HG03354 (cell line): ENCODE measurements at regions not wholly inside any gene's neighbourhood (a gene's known extent, or its start where the extent isn't known, plus 50 kb on each side); places are given as distances from the start of the nearest gene placed in this dataset.

Source experiments
- ATAC-seq: cut with Tn5 transposase; IDR thresholded peaks from one replicate; pipeline ENCODE4 v1.9.1; 2021; ENCODE audit warnings: mild to moderate bottlenecking; ENCODE audit not compliant: unreplicated experiment, poor library complexity, severe bottlenecking

DNA sequence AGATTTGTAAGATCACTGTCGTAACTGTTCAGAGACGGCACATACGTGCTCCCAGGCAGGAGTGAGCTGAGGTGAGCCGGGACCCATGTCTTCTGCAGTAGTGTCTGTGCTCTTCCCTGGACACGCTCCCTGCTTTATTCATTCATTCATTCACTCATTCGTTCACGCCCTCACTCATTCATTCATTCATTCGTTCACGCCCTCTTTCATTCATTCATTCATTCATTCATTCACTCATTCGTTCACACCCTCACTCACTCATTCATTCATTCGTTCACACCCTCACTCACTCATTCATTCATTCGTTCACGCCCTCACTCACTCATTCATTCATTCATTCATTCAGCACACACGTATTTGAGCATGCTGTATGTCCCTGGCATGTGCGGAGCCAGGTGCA is 207.0 kb downstream of the GLI2 start:
- ATAC-seq, result no peak

GRCh38 chr2:120943403-120944034 is 207.9 kb downstream of the GLI2 start:
- no peak for ATAC-seq

GRCh38 chr2:120944575-120944974 is 208.9 kb downstream of the GLI2 start:
- no peak for ATAC-seq

DNA sequence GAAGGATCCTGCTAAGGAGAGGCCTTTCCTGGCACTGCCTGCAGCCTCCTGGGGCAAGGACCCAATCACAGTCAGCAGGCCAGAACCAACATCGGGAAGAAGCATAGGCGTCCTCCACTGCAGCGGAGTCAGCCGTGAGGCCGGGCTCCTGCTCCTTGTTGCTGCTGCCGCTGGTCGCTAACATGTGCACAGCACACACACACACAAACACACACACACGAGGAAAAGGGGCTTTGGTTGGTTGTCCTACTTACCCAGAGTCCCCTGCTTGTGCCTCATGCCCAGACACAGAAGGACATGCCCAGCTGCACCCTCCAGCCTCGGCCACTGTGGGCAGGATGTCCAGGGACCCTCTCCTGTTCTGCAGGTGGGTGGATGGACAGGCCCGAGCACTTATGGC is 209.4 kb downstream of the GLI2 start:
- no peak for ATAC-seq

- ATAC-seq, result no peak
Measured at GRCh38 chr2:120945832-120946499, 210.3 kb downstream of the GLI2 start.

- ATAC-seq, result no peak
Measured at GRCh38 chr2:120947327-120947726, 211.7 kb downstream of the GLI2 start.

DNA sequence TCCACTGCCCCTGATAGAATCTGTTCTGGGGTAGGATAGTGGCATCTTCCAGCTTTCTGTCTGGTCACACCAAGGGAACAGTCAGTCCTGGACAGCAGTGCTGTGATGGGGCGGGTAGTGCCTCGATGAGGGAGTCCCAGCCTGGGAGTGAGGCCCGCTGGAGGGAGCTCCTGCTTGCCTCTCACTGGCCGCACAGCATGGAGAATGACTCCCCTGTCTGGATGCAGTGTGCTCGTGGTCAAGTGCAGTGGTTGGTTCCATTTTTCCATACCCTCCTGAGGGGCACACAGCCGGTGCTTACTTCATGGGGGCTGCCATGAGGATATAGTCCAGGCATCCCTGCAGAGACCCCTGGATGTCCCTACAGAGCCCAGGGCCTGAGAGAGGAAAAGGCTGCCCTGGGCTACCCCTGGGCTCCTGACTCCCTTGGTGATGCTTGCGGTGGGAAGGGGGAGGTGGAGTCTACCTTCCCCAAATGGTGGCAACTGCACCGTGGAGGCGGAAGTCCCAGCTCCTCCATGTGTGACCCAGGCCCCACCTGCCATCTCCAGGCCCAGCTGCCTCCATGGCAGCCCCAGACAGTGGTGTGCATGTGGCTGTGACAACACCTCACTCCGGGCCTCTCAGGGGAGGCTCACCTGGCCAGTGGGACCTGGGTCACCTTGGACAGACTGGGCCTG is 212.5 kb downstream of the GLI2 start:
- no peak for ATAC-seq

- ATAC-seq, result no peak
Measured at GRCh38 chr2:120948662-120949011, 213.0 kb downstream of the GLI2 start.

- ATAC-seq, result no peak
Measured at GRCh38 chr2:120949027-120949956, 213.6 kb downstream of the GLI2 start.

- no peak for ATAC-seq
Measured at GRCh38 chr2:120949957-120950590, 214.4 kb downstream of the GLI2 start.

- no peak for ATAC-seq
Measured at GRCh38 chr2:120951693-120952092, 216.0 kb downstream of the GLI2 start.

- ATAC-seq, result no peak
Measured at GRCh38 chr2:120952318-120952717, 216.7 kb downstream of the GLI2 start.

DNA sequence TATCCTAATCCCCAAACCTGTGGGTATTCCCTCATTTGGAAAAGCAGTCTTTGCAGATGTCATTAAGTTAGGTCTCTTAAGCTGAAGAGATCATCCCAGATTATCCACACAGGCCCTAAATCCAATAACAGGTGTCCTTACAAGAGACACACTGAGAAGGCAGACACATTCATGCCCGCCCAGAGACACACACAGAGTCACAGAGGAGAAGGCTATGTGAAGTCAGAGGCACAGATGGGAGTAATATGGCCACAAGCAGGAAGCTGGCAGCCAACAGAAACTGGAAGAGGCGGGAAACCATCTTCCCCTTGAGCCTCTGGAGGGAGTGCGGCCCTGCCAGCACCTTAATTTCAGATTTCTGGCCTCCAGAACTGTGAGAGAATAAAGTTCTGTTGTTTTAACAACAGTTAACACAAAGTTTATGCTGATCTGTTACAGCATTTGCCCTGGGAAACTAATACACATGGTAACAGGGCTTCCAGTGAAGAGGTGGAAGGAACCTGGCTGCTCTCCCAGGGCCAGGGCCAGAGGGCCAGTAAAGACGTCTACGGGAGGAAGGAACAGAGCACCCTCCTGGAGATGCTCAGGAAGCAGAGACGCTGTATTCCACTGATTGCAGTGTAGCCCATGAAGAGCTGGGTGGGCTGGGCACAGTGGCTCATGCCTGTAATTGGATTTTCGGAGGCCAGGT is 217.5 kb downstream of the GLI2 start:
- ATAC-seq, result no peak

- no peak for ATAC-seq
Measured at GRCh38 chr2:120953843-120954584, 218.3 kb downstream of the GLI2 start.

DNA sequence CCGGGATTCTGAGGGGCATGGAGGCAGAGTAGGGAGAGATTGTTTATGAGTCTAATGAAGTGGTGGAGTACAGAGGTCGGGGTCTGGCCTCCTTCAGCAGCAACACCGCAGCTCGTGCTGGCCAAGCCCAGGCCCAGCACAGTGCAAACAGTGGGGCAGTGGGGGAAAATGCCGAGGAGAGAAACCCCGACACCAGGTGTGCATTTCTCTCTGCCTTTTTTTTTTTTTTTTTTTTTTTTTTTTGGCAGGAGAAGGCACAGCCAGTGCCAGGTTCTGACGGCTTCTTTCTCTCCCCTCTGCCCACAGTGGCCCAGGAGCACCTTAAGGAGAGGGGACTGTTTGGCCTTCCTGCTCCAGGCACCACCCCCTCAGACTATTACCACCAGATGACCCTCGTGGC is 219.3 kb downstream of the GLI2 start:
- ATAC-seq, result no peak

- no peak for ATAC-seq
Measured at GRCh38 chr2:120955427-120955826, 219.8 kb downstream of the GLI2 start.

DNA sequence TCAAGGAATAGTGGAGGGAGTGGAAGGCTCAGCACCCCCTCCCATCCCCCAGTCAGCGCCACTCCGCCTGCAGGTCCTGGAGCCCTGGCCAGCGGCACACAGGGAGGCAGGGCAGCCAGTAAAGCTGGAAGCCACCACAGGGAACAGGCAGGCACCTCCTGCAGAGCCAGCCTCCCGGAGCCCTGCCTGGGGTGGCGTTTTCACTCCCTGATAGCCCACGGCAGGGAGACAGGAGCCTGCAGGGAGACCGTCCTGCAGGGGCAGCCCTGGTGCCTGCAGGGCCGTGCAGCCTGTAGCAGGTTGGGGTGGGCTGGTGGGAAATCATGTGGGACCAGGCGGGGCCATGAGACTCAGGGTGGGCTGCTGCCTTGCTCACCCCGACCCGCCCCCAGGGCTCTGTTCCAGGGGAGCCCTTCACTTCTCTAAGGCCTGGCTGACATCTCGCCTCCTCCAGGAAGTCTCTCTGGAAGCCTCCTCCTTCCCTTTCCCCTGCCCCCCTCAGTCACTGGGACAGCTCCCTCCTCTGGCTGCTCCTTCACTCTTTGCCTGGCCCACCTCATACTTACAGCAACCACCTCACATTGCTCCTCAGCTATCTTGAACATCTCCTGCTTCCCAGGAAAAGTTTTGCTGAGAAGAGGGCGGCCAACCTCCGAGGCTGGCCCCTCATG is 221.0 kb downstream of the GLI2 start:
- ATAC-seq, result no peak

DNA sequence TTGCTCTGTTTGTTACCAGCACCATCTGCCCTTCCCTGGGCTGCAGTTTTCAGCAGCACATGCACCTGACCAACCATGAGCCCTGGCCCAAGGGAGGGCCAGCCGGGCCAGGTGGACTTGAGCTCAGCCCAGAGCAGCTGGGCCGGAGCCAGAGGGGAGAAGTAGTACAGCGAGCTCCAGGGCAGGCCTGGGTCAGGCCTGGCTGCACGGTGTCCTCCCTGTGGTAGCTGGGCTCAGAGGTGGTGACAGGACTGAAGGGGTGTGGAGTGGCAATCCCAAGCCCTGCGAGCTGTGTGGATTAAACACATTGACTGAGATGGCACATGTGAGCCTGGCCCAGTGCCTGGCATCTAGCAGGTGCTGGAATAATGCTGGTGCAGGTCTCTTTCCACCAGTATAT is 222.2 kb downstream of the GLI2 start:
- no peak for ATAC-seq
